ENCODE measurements at regions not wholly inside any gene's neighbourhood (a gene's known extent, or its start where the extent isn't known, plus 50 kb on each side); places are given as distances from the start of the nearest gene placed in this dataset.

DNA sequence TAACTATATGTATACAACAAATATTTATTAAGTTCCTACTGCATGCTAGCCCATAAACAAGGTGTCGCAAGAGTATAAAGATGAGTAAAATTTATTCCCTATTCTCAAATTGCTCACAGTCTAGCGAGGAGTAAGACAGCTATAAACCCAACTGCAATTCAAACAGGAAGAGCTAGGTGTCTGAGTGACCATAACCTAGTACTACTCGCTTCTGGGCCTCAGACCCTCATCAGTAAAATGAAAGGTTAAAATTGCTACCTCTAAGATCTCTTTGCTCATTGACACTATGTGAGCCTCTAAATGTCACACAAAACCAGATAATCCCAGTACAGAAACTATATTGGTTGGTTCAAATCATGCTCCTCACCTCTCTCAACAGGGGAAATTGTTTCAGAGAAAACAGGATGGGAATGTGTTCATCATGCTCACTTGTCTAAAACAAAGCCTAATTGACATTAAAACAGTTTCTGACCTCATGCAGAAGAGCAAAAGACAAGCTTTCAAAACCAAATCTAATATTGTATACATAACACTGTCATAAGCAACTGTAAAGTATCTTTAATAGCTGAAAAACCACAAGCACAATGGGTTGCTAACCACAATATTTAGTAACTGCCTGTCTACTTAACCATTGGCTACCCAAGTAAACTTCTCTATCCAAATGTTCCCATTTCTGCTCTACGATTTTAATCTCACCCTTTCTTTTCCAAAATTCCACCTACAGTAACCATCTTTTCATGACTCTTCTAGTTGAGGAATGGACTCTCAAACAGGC, 264.6 kb upstream of the FMR1 start:
- TF ChIP-seq POLR2AphosphoS5 (IDR thresholded peaks at IDR 0.05; ENCODE audit: low read depth, low read length), result no peak
- TF ChIP-seq CTCF (IDR thresholded peaks at IDR 0.05), result no peak
- TF ChIP-seq REST (IDR thresholded peaks at IDR 0.05; ENCODE audit: insufficient read depth in 1 of 2, low read depth in 2 of 2, low read length in 1 of 2), result no peak
- no peak for TF ChIP-seq SIN3A (IDR thresholded peaks at IDR 0.05; ENCODE audit: borderline replicate concordance, insufficient read depth, low read depth, low read length)
- TF ChIP-seq TCF7L2 (IDR thresholded peaks at IDR 0.05; ENCODE audit: low read depth, low read length), result no peak
- no peak for DNase-seq (ENCODE audit: low read depth, low spot score)
- Histone ChIP-seq H3K27ac (ENCODE audit: low read length) (no peak overlapping the region), H3K27me3 (ENCODE audit: control insufficient read depth, insufficient read depth, low read length) (no peaks in the 10 kb centered on the region), H3K9me3 (ENCODE audit: control insufficient read depth, insufficient read depth, low read depth, low read length) (no peaks in the 10 kb centered on the region), H3K4me3 (ENCODE audit: low read depth in 2 of 2, low read length in 2 of 2) (no peak overlapping the region), H3K4me1 (ENCODE audit: control insufficient read depth, insufficient read depth, low read length) (no peaks in the 10 kb centered on the region), H3K36me3 (ENCODE audit: control insufficient read depth, insufficient read depth, low read length) (no peaks in the 10 kb centered on the region)
- in situ Hi-C loops (cut with HindIII; ENCODE audit: low pct_unique_long_range_greater_than_20kb, low sequenced_read_pairs) (no loop called here), intact Hi-C loops (cut with micrococcal nuclease; ENCODE audit: unreplicated experiment) (no loop called here)
- BruUV-seq (replicated peaks), result no TSS peak
- ATAC-seq, result no peak
- POLR2A ChIA-PET, result no interaction called here
- CTCF ChIA-PET, result no interaction called here

GRCh38 chrX:147675819-147676218, 235.9 kb upstream of the FMR1 start:
- no TSS peak for BruUV-seq (replicated peaks)
- no peaks in the 10 kb centered on the region for H3K9me3 ChIP-seq (ENCODE audit: control insufficient read depth, insufficient read depth, low read depth, low read length)
- ChIA-PET CTCF (no interaction called here), POLR2A (no interaction called here)
- TF ChIP-seq CTCF (IDR thresholded peaks at IDR 0.05) (no peak), SIN3A (IDR thresholded peaks at IDR 0.05; ENCODE audit: borderline replicate concordance, insufficient read depth, low read depth, low read length) (no peak)
- intact Hi-C loops (cut with micrococcal nuclease; ENCODE audit: unreplicated experiment), result no loop called here
- ATAC-seq (no peak), DNase-seq (ENCODE audit: low read depth, low spot score) (no peak)
- no peaks in the 10 kb centered on the region for H3K4me1 ChIP-seq (ENCODE audit: control insufficient read depth, insufficient read depth, low read length)
- in situ Hi-C loops (cut with HindIII; ENCODE audit: low pct_unique_long_range_greater_than_20kb, low sequenced_read_pairs), result no loop called here
- no peaks in the 10 kb centered on the region for H3K27me3 ChIP-seq (ENCODE audit: control insufficient read depth, insufficient read depth, low read length)
- H3K36me3 ChIP-seq (ENCODE audit: control insufficient read depth, insufficient read depth, low read length), result no peaks in the 10 kb centered on the region
- H3K4me3 ChIP-seq (ENCODE audit: low read depth in 2 of 2, low read length in 2 of 2), result no peak overlapping the region
- H3K27ac ChIP-seq (ENCODE audit: low read length), result no peak overlapping the region

All from Panc1 (cell line).